Smooth muscle cell (in vitro differentiated cells): ENCODE measurements at regions not wholly inside any gene's neighbourhood (a gene's known extent, or its start where the extent isn't known, plus 50 kb on each side); places are given as distances from the start of the nearest gene placed in this dataset.
"Not testable (repeated sequence)": the region's sequence is repeated elsewhere in the genome, so short reads cannot be mapped to it uniquely, and the experiment has no call there.

Experiments used
- DNase-seq: peaks from one replicate; lab custom pipeline; 2025; ENCODE audit not compliant: unreplicated experiment; lab: John Stamatoyannopoulos, UW
- H2AFZ ChIP-seq: fragments of 200-600 bp; sonication (generic); 2 replicates; pipeline ENCODE4 v1.6.0; 2016; ENCODE audit warnings: antibody characterized with exemption, low read depth, mild to moderate bottlenecking
- H3F3A ChIP-seq: fragments of 200-600 bp; sonication (generic); 2 replicates; pipeline ENCODE4 v1.6.0; 2017; ENCODE audit warnings: antibody characterized with exemption, low read depth
- H3K27ac ChIP-seq: fragments of 200-600 bp; sonication (generic); 2 replicates; pipeline ENCODE4 v1.5.1; 2016; ENCODE audit warnings: low read depth, mild to moderate bottlenecking
- H3K27me3 ChIP-seq: fragments of 200-600 bp; sonication (generic); 2 replicates; pipeline ENCODE4 v1.6.1; 2016; ENCODE audit warnings: low read depth, mild to moderate bottlenecking
- H3K36me3 ChIP-seq: fragments of 200-600 bp; sonication (generic); 2 replicates; pipeline ENCODE4 v1.5.1; 2016; ENCODE audit warnings: low read depth
- H3K4me1 ChIP-seq: fragments of 200-600 bp; sonication (generic); 2 replicates; pipeline ENCODE4 v1.5.1; 2016; ENCODE audit warnings: low read depth
- H3K4me2 ChIP-seq: fragments of 200-600 bp; sonication (generic); 2 replicates; pipeline ENCODE4 v1.6.0; 2016; ENCODE audit warnings: mild to moderate bottlenecking
- H3K4me3 ChIP-seq: fragments of 200-600 bp; sonication (generic); 2 replicates; pipeline ENCODE4 v1.5.1; 2016; ENCODE audit warnings: mild to moderate bottlenecking
- H3K79me2 ChIP-seq: fragments of 200-600 bp; sonication (generic); 2 replicates; pipeline ENCODE4 v1.6.0; 2016; ENCODE audit warnings: low read depth, mild to moderate bottlenecking
- H3K9ac ChIP-seq: fragments of 200-600 bp; sonication (generic); 2 replicates; pipeline ENCODE4 v1.6.0; 2016; ENCODE audit warnings: low read depth
- H3K9me3 ChIP-seq: fragments of 200-600 bp; sonication (generic); replicated peaks from 2 replicates; pipeline ENCODE4 v1.5.1; 2016; ENCODE audit warnings: low read depth
- H4K20me1 ChIP-seq: fragments of 200-600 bp; sonication (generic); 2 replicates; pipeline ENCODE4 v1.6.0; 2016; ENCODE audit warnings: low read depth
- CTCF ChIP-seq: fragments of 200-600 bp; sonication (generic); IDR thresholded peaks from 2 replicates; pipeline ENCODE4 v1.5.1; 2017; ENCODE audit warnings: borderline replicate concordance, mild to moderate bottlenecking, antibody characterized with exemption; ENCODE audit not compliant: insufficient read depth, poor library complexity, severe bottlenecking
- WGBS: methylation state at CpG from one replicate; pipeline ENCODE4 v1.1.7; 2016; ENCODE audit warnings: low lambda C conversion rate; 5-methylcytosine and 5-hydroxymethylcytosine counted together

DNA sequence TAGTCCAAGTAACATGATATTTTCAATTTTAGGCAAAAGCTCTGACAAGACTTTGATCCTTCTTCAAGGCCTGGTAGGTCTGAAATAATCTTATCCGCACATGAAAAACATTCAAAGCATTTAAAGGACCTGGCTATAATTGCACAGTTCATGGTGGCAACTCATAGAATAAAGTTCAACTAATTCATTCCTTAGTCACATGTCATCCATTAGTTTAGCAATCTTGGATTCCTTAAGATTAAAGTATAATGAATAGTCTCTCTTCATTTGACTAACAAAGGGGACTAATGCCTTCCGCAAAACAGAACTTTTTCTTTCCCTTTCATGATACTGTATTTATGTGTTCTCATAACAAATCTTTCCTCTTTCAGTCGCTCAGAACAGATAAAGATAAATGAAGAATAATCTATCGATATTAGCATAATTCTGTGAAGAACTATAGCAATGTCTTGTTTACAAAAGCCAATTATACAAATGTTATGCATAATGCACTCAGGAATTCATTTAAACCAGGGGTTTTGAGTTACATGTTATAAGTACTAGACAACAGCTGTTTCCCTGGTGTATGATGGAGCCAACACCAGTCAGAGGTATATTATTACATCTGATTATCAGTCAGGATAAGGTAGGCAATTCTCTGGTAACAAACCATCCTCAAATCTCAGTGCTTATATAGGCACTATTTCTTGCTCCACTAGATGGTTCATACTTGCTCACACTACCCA, 172.5 kb downstream of the POTEB3 start:
- Histone ChIP-seq H2AFZ (no peak overlapping the region), H4K20me1 (no peaks in the 10 kb centered on the region), H3F3A (no peaks in the 10 kb centered on the region), H3K4me3 (no peak overlapping the region), H3K9ac (no peak overlapping the region), H3K27me3 (no peaks in the 10 kb centered on the region), H3K4me2 (no peak overlapping the region), H3K27ac (no peak overlapping the region), H3K9me3 (peaks cover 65% of the 10 kb centered on the region), H3K79me2 (no peaks in the 10 kb centered on the region), H3K4me1 (no peaks in the 10 kb centered on the region), H3K36me3 (no peaks in the 10 kb centered on the region)
- 66% methylated on average over 4 of the region's 4 CpGs for WGBS
- TF ChIP-seq CTCF, result no peak
- no peak for DNase-seq

DNA sequence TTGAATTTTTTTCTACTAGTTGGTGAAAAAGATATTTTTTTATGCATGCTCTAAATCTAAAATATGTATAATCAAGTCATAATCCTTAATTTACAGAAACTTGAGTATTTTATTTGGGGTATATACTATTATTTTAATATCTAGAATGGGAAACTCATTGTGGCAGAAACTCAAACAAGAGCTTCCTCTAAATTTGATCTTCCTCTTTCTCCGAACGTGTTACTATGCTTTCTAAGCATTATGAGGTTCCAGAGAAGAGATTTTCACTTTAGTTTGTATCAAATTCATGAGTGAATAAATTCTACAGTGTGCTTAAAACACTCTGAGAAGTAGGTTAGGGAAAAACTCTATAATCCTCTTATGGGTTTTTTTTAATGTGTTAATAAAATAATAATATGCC, 173.1 kb downstream of the POTEB3 start:
- Histone ChIP-seq H3K9ac (no peak overlapping the region), H2AFZ (no peak overlapping the region), H4K20me1 (no peaks in the 10 kb centered on the region), H3K27me3 (no peaks in the 10 kb centered on the region), H3K4me3 (no peak overlapping the region), H3K36me3 (no peaks in the 10 kb centered on the region), H3K79me2 (no peaks in the 10 kb centered on the region), H3K27ac (no peak overlapping the region), H3K4me2 (no peak overlapping the region), H3K9me3 (peaks cover 60% of the 10 kb centered on the region), H3F3A (no peaks in the 10 kb centered on the region), H3K4me1 (no peaks in the 10 kb centered on the region)
- TF ChIP-seq CTCF, result no peak
- no peak for DNase-seq
- 18% methylated on average over 2 of the region's 2 CpGs for WGBS

DNA sequence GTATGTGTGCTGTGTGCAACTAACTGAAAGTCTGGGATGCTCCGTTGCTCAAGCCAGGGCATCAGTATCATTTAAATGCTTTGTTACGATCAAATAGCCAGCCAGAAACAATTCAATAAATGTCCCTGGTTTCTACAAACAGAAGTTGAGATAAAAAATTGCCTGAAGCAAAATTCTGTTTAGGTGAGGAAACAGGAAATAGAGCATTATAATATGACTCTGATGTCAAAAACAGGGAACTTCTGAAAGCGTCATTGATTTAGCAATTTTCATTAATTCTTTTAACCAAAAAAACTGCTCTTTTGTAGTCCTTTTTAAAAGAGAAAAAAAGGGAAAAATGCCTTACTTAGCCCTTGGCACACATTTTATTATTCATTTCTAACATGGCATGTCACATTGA, 174.7 kb downstream of the POTEB3 start:
- not testable (repeated sequence) for H2AFZ ChIP-seq, H3F3A ChIP-seq, DNase-seq, H4K20me1 ChIP-seq, H3K27ac ChIP-seq, H3K4me1 ChIP-seq, H3K4me3 ChIP-seq, H3K79me2 ChIP-seq, H3K9ac ChIP-seq, H3K4me2 ChIP-seq, H3K36me3 ChIP-seq, H3K27me3 ChIP-seq
- 58% methylated on average over 3 of the region's 3 CpGs for WGBS
- H3K9me3 ChIP-seq, result peaks cover 58% of the 10 kb centered on the region

- Histone ChIP-seq H3K36me3 (no peaks in the 10 kb centered on the region), H4K20me1 (no peaks in the 10 kb centered on the region), H3K4me1 (no peaks in the 10 kb centered on the region), H3K4me3 (no peak overlapping the region), H2AFZ (no peak overlapping the region), H3K79me2 (no peaks in the 10 kb centered on the region), H3F3A (no peaks in the 10 kb centered on the region), H3K27me3 (no peaks in the 10 kb centered on the region), H3K9ac (no peak overlapping the region), H3K4me2 (no peak overlapping the region), H3K9me3 (peaks cover 50% of the 10 kb centered on the region), H3K27ac (no peak overlapping the region)
- no peak for TF ChIP-seq CTCF
- 78% methylated on average over 12 of the region's 12 CpGs for WGBS
- no peak for DNase-seq
Measured at GRCh38 chr15:21262851-21263425, 177.4 kb downstream of the POTEB3 start.
